ENCODE measurements at regions not wholly inside any gene's neighbourhood (a gene's known extent, or its start where the extent isn't known, plus 50 kb on each side); places are given as distances from the start of the nearest gene placed in this dataset.

- no peak for TF ChIP-seq CTCF (conservative IDR thresholded peaks at IDR 0.05; ENCODE audit: low read depth, low read length)
- TF ChIP-seq CEBPB (IDR thresholded peaks at IDR 0.05; ENCODE audit: low read depth, low read length) = no peak
- no peak for TF ChIP-seq POLR2A (IDR thresholded peaks at IDR 0.05; ENCODE audit: low read depth, low read length)
These were observed 667.6 kb upstream of the ANKRD30A start for GRCh38 chr10:36457751-36458150.

Data from IMR-90 (cell line).